Epithelial cell of proximal tubule (primary cell): ENCODE measurements at regions not wholly inside any gene's neighbourhood (a gene's known extent, or its start where the extent isn't known, plus 50 kb on each side); places are given as distances from the start of the nearest gene placed in this dataset.

Experiments used
- DNase-seq: peaks from one replicate; pipeline ENCODE4 v3.0.0-alpha.2; 2011; ENCODE audit warnings: low read depth
- H3K4me3 ChIP-seq: 2 replicates; pipeline ENCODE4 v1.5.1; 2011; ENCODE audit warnings: low read depth, mild to moderate bottlenecking, low read length
- TF ChIP-seq, protein P1 (sequence below): conservative IDR thresholded peaks from 2 replicates; pipeline ENCODE4 v1.5.1; 2012; ENCODE audit warnings: low read depth, mild to moderate bottlenecking, low read length

DNA sequence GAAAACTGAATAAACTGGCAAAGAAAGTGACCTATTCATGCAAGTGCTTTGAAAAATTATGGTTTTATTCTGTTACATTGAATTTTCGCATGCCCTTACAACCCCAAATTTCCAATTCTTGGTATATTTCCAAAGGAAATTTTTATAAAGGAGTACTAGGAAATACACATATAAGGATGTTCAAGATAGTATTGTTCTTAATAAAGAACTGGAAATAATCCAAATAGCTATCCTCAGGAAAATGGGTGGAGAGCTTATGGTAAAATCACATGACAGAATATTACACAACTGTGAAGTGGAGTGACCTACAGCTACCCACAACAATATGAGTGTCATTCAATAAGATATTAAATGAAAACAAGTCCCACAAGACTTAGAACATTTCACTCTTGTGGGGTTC, 138.9 kb upstream of the BMPER start:
- no peak for DNase-seq
- TF ChIP-seq, protein P1, sequence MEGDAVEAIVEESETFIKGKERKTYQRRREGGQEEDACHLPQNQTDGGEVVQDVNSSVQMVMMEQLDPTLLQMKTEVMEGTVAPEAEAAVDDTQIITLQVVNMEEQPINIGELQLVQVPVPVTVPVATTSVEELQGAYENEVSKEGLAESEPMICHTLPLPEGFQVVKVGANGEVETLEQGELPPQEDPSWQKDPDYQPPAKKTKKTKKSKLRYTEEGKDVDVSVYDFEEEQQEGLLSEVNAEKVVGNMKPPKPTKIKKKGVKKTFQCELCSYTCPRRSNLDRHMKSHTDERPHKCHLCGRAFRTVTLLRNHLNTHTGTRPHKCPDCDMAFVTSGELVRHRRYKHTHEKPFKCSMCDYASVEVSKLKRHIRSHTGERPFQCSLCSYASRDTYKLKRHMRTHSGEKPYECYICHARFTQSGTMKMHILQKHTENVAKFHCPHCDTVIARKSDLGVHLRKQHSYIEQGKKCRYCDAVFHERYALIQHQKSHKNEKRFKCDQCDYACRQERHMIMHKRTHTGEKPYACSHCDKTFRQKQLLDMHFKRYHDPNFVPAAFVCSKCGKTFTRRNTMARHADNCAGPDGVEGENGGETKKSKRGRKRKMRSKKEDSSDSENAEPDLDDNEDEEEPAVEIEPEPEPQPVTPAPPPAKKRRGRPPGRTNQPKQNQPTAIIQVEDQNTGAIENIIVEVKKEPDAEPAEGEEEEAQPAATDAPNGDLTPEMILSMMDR: no peak
- no peak overlapping the region for H3K4me3 ChIP-seq

- DNase-seq: no peak
- H3K4me3 ChIP-seq: no peak overlapping the region
- TF ChIP-seq, protein P1: no peak
These were observed 135.4 kb upstream of the BMPER start for GRCh38 chr7:33769930-33770329.

DNA sequence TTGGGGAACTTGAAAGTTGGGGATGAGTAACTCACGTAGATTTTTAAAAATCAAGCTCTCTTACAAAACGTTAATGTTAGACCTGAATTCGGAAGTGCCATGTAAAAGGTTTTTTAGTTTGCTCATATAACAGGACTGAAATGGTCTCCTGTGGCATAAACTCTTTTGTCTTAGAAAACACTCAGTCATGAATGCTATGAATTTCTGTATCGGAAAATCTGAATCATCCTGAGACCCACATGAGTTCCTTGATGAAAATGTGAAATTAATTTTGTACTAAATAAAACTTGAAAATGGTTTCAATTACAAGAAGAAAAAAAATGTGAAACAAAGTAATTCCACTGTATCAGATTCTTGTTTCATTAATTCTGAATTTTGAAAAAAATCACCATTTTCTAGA, 134.8 kb upstream of the BMPER start:
- TF ChIP-seq, protein P1: no peak
- no peak overlapping the region for H3K4me3 ChIP-seq
- DNase-seq: no peak

- TF ChIP-seq, protein P1: no peak
- DNase-seq: no peak
- no peak overlapping the region for H3K4me3 ChIP-seq
These were observed 133.9 kb upstream of the BMPER start for GRCh38 chr7:33771422-33771821.

DNA sequence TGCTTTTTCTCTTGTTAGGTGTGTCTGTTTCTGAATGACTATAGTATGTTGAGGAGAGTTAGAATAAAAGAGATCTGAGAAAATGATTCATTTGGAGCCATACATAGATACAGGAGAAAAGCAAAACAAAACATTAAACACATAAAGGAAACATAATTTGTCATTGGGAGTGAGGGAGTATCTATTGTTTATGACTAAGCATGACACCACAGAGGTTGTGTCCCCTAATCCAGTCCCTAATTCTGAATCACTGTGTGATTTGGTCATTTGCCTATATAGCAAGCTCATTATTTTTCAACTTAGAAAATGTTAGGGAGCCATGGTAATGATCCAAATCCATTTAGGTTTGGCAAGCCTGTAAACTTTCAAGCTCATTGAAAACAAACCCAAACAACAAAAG, 132.3 kb upstream of the BMPER start:
- H3K4me3 ChIP-seq: no peak overlapping the region
- no peak for DNase-seq
- TF ChIP-seq, protein P1: no peak

DNA sequence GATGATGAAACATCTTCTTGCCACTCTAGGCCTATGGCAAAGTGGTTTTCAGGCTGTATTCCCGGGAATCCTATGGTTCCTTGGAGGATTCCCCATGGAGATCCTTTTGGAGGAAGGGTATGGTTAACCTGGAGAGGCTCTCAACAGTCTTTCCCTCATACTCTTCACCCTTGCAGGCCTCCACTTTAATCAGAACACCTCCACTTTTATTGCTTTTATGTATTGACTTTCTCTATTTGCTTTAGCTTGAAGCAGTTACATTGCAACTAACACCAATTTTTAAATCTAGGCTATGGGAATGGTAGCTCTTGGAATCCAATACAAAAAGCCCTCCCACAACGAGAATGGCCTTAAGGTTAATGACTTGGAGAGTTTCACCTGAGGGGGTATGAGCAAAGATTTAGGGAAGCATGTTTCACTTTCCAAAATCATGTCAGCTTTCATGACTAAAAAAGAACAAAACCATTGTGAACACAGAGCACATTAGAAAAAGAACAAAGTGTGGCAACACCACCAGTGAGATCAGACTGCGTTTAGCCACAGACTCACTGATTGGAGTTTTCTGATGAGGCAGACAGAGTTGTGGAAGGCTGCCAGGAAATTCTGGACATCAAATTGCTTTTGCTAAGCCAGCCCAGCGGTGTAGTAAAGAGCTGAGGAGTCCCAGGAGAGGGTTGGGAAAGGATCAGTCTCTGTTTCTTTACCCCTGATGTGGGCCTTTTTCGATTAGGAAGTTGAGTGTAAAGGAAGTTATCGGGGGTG, 130.4 kb upstream of the BMPER start:
- DNase-seq: peak; percentile 25
- TF ChIP-seq, protein P1: no peak

GRCh38 chr7:33775790-33776189, 129.5 kb upstream of the BMPER start:
- DNase-seq: no peak
- TF ChIP-seq, protein P1: no peak
- H3K4me3 ChIP-seq: no peak overlapping the region

More for the DNA sequence above, 130.4 kb upstream of the BMPER start:
- no peak overlapping the region for H3K4me3 ChIP-seq
